ENCODE measurements at regions not wholly inside any gene's neighbourhood (a gene's known extent, or its start where the extent isn't known, plus 50 kb on each side); places are given as distances from the start of the nearest gene placed in this dataset.
A peak's percentile ranks its signal among the peaks of the same experiment; 100 is the strongest.

GRCh38 chr9:3760031-3760430 lies 234.2 kb upstream of the RFX3 start:
- H3K4me3 ChIP-seq = no peak overlapping the region
- no peaks in the 10 kb centered on the region for H3K4me1 ChIP-seq (ENCODE audit: low read depth)
- H3K36me3 ChIP-seq (ENCODE audit: low read depth) = no peaks in the 10 kb centered on the region
- ATAC-seq (no peak), DNase-seq (no peak)
- no peak for TF ChIP-seq CTCF (IDR thresholded peaks at IDR 0.05)
- intact Hi-C loops (cut with DNase I, micrococcal nuclease) = no loop called here
- no peaks in the 10 kb centered on the region for H3K9me3 ChIP-seq

GRCh38 chr9:3758816-3759576 lies 233.2 kb upstream of the RFX3 start:
- no peaks in the 10 kb centered on the region for H3K4me1 ChIP-seq (ENCODE audit: low read depth)
- H3K9me3 ChIP-seq = no peaks in the 10 kb centered on the region
- no peak overlapping the region for H3K4me3 ChIP-seq
- no peak for ATAC-seq
- no peak for TF ChIP-seq CTCF (IDR thresholded peaks at IDR 0.05)
- intact Hi-C loops (cut with DNase I, micrococcal nuclease) = no loop called here
- H3K36me3 ChIP-seq (ENCODE audit: low read depth) = no peaks in the 10 kb centered on the region
- peak in 1 of 3 donors; percentile 4 for DNase-seq

- intact Hi-C loops (cut with DNase I, micrococcal nuclease) = no loop called here
- no peak overlapping the region for H3K4me3 ChIP-seq
Measured at GRCh38 chr9:3756071-3756470, 230.3 kb upstream of the RFX3 start.

DNA sequence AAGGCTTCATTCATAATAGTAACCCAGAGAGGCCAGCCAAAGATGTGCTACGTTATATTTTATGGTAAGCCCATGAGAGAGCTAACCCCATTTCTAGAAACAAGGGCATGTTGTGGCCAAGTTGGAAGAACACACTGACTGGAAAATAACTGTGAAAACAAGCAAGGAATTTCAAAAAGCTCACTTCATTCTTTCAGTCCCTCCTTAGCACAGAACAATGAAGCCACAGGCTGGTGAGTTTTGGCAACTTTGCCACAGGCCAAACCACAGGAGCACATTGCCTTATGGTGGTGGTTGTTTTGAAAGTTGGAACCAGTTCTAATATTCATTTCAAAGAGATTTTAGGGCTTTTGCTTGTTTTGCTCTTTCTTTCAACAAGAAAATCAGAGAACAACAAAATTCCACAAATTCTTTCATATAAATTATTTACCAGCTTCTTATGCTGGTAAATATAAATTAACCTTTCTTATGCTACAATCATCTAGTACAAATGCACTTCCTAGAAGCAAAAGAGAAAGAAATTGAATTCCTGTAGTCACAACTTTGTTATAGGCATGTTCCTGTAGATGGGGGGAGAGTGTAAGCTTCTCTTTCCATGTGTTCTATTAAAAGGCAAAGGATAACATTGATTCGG lies 225.4 kb upstream of the RFX3 start:
- Histone ChIP-seq H3K9me3 (no peaks in the 10 kb centered on the region), H3K36me3 (ENCODE audit: low read depth) (no peaks in the 10 kb centered on the region), H3K4me1 (ENCODE audit: low read depth) (no peaks in the 10 kb centered on the region), H3K4me3 (no peak overlapping the region)
- intact Hi-C loops (cut with DNase I, micrococcal nuclease) = no loop called here
- no peak for ATAC-seq
- DNase-seq = no peak
- TF ChIP-seq CTCF (IDR thresholded peaks at IDR 0.05) = no peak

More at GRCh38 chr9:3756071-3756470, 230.3 kb upstream of the RFX3 start:
- no peaks in the 10 kb centered on the region for H3K36me3 ChIP-seq (ENCODE audit: low read depth)
- no peak for DNase-seq
- ATAC-seq = no peak
- TF ChIP-seq CTCF (IDR thresholded peaks at IDR 0.05) = no peak
- no peaks in the 10 kb centered on the region for H3K4me1 ChIP-seq (ENCODE audit: low read depth)
- H3K9me3 ChIP-seq = no peaks in the 10 kb centered on the region

DNA sequence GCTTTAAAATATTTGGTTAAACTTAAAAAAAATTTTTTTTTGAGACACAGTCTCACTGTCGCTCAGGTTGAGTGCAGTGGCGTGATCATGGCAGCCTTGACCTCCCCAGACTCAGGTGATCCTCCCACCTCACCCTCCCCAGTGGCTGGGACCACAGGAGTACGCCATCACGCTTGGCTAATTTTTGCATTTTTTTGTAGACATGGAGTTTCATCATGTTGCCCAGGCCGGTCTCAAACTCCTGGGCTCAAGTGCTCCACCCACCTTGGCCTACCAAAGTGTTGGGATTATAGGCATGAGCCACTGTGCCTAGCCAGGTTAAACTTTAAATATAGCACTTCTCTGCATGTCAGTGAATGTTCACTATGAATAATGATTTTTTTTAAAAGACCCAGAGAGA lies 224.5 kb upstream of the RFX3 start:
- Histone ChIP-seq H3K36me3 (ENCODE audit: low read depth) (no peaks in the 10 kb centered on the region), H3K4me3 (no peak overlapping the region), H3K9me3 (no peaks in the 10 kb centered on the region), H3K4me1 (ENCODE audit: low read depth) (no peaks in the 10 kb centered on the region)
- ATAC-seq = no peak
- intact Hi-C loops (cut with DNase I, micrococcal nuclease) = no loop called here
- no peak for DNase-seq
- TF ChIP-seq CTCF (IDR thresholded peaks at IDR 0.05) = no peak
